ENCODE measurements at regions not wholly inside any gene's neighbourhood (a gene's known extent, or its start where the extent isn't known, plus 50 kb on each side); places are given as distances from the start of the nearest gene placed in this dataset.
"Not testable (repeated sequence)": the region's sequence is repeated elsewhere in the genome, so short reads cannot be mapped to it uniquely, and the experiment has no call there.

DNA sequence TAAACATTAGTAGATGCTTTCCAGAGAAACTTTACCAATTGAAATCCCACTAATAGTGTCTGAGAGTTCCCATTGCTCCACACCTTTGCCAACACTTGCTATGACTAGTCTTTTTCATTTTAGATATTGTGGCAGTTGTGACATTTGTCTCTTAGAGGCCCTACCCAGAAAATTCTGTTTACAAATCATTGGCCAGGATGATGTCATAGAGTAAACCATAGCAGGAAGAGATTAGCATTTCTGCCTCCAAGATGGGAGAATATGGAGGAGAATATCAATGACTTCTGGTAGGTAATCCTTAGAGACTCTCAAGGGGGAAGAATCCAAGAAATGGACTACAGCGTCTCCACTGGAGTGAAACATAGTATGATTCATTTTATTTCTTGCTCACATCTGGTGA is 291.0 kb upstream of the CNTN3 start:
- no peak for DNase-seq
- Histone ChIP-seq H4K8ac (ENCODE audit: low read length) (no peak overlapping the region), H2BK5ac (ENCODE audit: low read depth, low read length, poor library complexity, severe bottlenecking) (no peak overlapping the region), H3K4me2 (ENCODE audit: low read length, poor library complexity, severe bottlenecking) (no peak overlapping the region), H2BK15ac (ENCODE audit: low read depth, poor library complexity, severe bottlenecking) (no peak overlapping the region), H3K14ac (ENCODE audit: low read length in 2 of 2) (no peak overlapping the region), H3K27me3 (ENCODE audit: control insufficient read depth in 1 of 2, insufficient read depth in 1 of 2, low read length in 2 of 2) (no peaks in the 10 kb centered on the region), H3K4ac (ENCODE audit: low read depth in 1 of 2, low read length in 2 of 2) (no peak overlapping the region), H3K4me3 (ENCODE audit: insufficient read depth in 1 of 2, low read depth in 1 of 2, low read length in 2 of 2) (no peak overlapping the region), H3K4me1 (ENCODE audit: control insufficient read depth, insufficient read depth, low read depth, low read length) (no peaks in the 10 kb centered on the region), H3K9ac (ENCODE audit: low read length) (no peak overlapping the region), H3K18ac (ENCODE audit: low read depth in 1 of 2, low read length in 2 of 2) (no peak overlapping the region), H3K9me3 (ENCODE audit: control insufficient read depth, low read length) (no peaks in the 10 kb centered on the region), H3K36me3 (ENCODE audit: control insufficient read depth in 1 of 2, insufficient read depth in 2 of 2, low read depth in 1 of 2, low read length in 2 of 2) (no peaks in the 10 kb centered on the region), H4K91ac (ENCODE audit: low read length) (no peak overlapping the region), H3K79me1 (replicated peaks; ENCODE audit: low read length, poor library complexity, severe bottlenecking) (no peaks in the 10 kb centered on the region), H2AFZ (ENCODE audit: low read depth, low read length) (no peak overlapping the region), H2BK12ac (ENCODE audit: low read length in 2 of 2) (no peak overlapping the region), H2AK5ac (ENCODE audit: low read length, severe bottlenecking) (no peak overlapping the region), H2BK120ac (ENCODE audit: low read depth, low read length) (no peak overlapping the region), H3K23ac (ENCODE audit: low read length in 2 of 2) (no peak overlapping the region), H3K27ac (ENCODE audit: low read length, poor library complexity, severe bottlenecking) (no peak overlapping the region)
- WGBS: 71% methylated on average over 1 of the region's 1 CpG

DNA sequence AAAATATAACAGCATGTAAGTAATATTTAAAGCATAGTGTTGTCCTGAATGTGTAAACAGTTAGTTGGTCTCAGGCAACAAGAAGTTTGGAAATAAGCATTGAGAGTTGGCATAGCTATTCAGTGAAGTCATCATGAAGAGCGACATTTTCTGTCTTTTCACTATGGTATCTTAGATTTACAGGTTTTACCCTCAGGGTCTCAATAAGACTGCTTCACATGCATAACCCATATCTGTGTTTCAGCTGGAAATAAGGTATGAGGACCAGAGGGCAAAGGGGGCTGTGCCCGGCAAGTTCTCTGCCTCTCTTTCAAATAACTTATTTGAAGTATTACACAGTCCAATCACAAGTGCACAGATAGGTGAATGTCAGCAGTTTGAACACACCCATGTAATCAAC is 290.2 kb upstream of the CNTN3 start:
- WGBS: 80% methylated on average over 2 of the region's 2 CpGs
- H3K23ac ChIP-seq (ENCODE audit: low read length in 2 of 2): no peak overlapping the region
- no peaks in the 10 kb centered on the region for H3K4me1 ChIP-seq (ENCODE audit: control insufficient read depth, insufficient read depth, low read depth, low read length)
- H3K79me1 ChIP-seq (replicated peaks; ENCODE audit: low read length, poor library complexity, severe bottlenecking): no peaks in the 10 kb centered on the region
- H2BK12ac ChIP-seq (ENCODE audit: low read length in 2 of 2): no peak overlapping the region
- no peak overlapping the region for H3K4me2 ChIP-seq (ENCODE audit: low read length, poor library complexity, severe bottlenecking)
- no peak overlapping the region for H2BK15ac ChIP-seq (ENCODE audit: low read depth, poor library complexity, severe bottlenecking)
- H3K9ac ChIP-seq (ENCODE audit: low read length): no peak overlapping the region
- no peak overlapping the region for H2AFZ ChIP-seq (ENCODE audit: low read depth, low read length)
- no peak overlapping the region for H4K91ac ChIP-seq (ENCODE audit: low read length)
- no peak overlapping the region for H3K27ac ChIP-seq (ENCODE audit: low read length, poor library complexity, severe bottlenecking)
- no peak overlapping the region for H3K14ac ChIP-seq (ENCODE audit: low read length in 2 of 2)
- no peak for DNase-seq
- H2BK120ac ChIP-seq (ENCODE audit: low read depth, low read length): no peak overlapping the region
- H3K4ac ChIP-seq (ENCODE audit: low read depth in 1 of 2, low read length in 2 of 2): no peak overlapping the region
- H3K9me3 ChIP-seq (ENCODE audit: control insufficient read depth, low read length): no peaks in the 10 kb centered on the region
- no peaks in the 10 kb centered on the region for H3K27me3 ChIP-seq (ENCODE audit: control insufficient read depth in 1 of 2, insufficient read depth in 1 of 2, low read length in 2 of 2)
- no peak overlapping the region for H3K4me3 ChIP-seq (ENCODE audit: insufficient read depth in 1 of 2, low read depth in 1 of 2, low read length in 2 of 2)
- no peak overlapping the region for H2AK5ac ChIP-seq (ENCODE audit: low read length, severe bottlenecking)
- no peak overlapping the region for H3K18ac ChIP-seq (ENCODE audit: low read depth in 1 of 2, low read length in 2 of 2)
- no peak overlapping the region for H4K8ac ChIP-seq (ENCODE audit: low read length)
- H2BK5ac ChIP-seq (ENCODE audit: low read depth, low read length, poor library complexity, severe bottlenecking): no peak overlapping the region
- no peaks in the 10 kb centered on the region for H3K36me3 ChIP-seq (ENCODE audit: control insufficient read depth in 1 of 2, insufficient read depth in 2 of 2, low read depth in 1 of 2, low read length in 2 of 2)

- not testable (repeated sequence) for H3K9me3 ChIP-seq (ENCODE audit: control insufficient read depth, low read length); H3K23ac ChIP-seq (ENCODE audit: low read length in 2 of 2); H3K18ac ChIP-seq (ENCODE audit: low read depth in 1 of 2, low read length in 2 of 2); H2BK5ac ChIP-seq (ENCODE audit: low read depth, low read length, poor library complexity, severe bottlenecking); H3K36me3 ChIP-seq (ENCODE audit: control insufficient read depth in 1 of 2, insufficient read depth in 2 of 2, low read depth in 1 of 2, low read length in 2 of 2); H2AFZ ChIP-seq (ENCODE audit: low read depth, low read length); H3K79me1 ChIP-seq (replicated peaks; ENCODE audit: low read length, poor library complexity, severe bottlenecking); H3K9ac ChIP-seq (ENCODE audit: low read length); H3K4ac ChIP-seq (ENCODE audit: low read depth in 1 of 2, low read length in 2 of 2); H4K91ac ChIP-seq (ENCODE audit: low read length); H2BK120ac ChIP-seq (ENCODE audit: low read depth, low read length); H3K27ac ChIP-seq (ENCODE audit: low read length, poor library complexity, severe bottlenecking); H3K4me3 ChIP-seq (ENCODE audit: insufficient read depth in 1 of 2, low read depth in 1 of 2, low read length in 2 of 2); H3K27me3 ChIP-seq (ENCODE audit: control insufficient read depth in 1 of 2, insufficient read depth in 1 of 2, low read length in 2 of 2); H3K4me2 ChIP-seq (ENCODE audit: low read length, poor library complexity, severe bottlenecking); H2BK12ac ChIP-seq (ENCODE audit: low read length in 2 of 2); H4K8ac ChIP-seq (ENCODE audit: low read length); H2AK5ac ChIP-seq (ENCODE audit: low read length, severe bottlenecking); DNase-seq; H2BK15ac ChIP-seq (ENCODE audit: low read depth, poor library complexity, severe bottlenecking); H3K14ac ChIP-seq (ENCODE audit: low read length in 2 of 2); H3K4me1 ChIP-seq (ENCODE audit: control insufficient read depth, insufficient read depth, low read depth, low read length)
- WGBS: 94% methylated on average over 39 of the region's 45 CpGs
These were observed 285.5 kb upstream of the CNTN3 start for GRCh38 chr3:74899796-74900516.

DNA sequence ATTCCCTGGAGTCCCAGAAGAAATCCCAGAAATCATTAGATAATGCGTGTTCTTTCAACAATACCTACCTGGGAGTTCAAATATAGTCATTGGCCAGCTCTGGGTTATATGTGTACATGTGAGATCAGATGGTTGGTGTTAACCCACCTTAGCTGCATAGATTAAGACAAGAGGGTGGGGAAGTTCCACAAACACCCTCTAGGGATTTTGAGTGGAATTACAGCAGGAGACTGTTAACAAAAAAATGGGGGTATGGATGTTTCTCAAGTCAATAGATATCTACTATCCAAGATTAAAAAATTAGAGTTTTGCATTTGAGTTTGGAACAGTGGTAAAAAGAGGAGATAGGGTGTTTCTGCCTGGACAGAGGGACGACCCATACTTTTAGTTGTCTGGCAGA is 282.5 kb upstream of the CNTN3 start:
- Histone ChIP-seq H3K4me2 (ENCODE audit: low read length, poor library complexity, severe bottlenecking) (no peak overlapping the region), H3K27me3 (ENCODE audit: control insufficient read depth in 1 of 2, insufficient read depth in 1 of 2, low read length in 2 of 2) (no peaks in the 10 kb centered on the region), H3K9ac (ENCODE audit: low read length) (no peak overlapping the region), H3K23ac (ENCODE audit: low read length in 2 of 2) (no peak overlapping the region), H2BK15ac (ENCODE audit: low read depth, poor library complexity, severe bottlenecking) (no peak overlapping the region), H2BK5ac (ENCODE audit: low read depth, low read length, poor library complexity, severe bottlenecking) (no peak overlapping the region), H3K4ac (ENCODE audit: low read depth in 1 of 2, low read length in 2 of 2) (no peak overlapping the region), H3K36me3 (ENCODE audit: control insufficient read depth in 1 of 2, insufficient read depth in 2 of 2, low read depth in 1 of 2, low read length in 2 of 2) (no peaks in the 10 kb centered on the region), H2AK5ac (ENCODE audit: low read length, severe bottlenecking) (no peak overlapping the region), H3K18ac (ENCODE audit: low read depth in 1 of 2, low read length in 2 of 2) (no peak overlapping the region), H3K9me3 (ENCODE audit: control insufficient read depth, low read length) (no peaks in the 10 kb centered on the region), H3K79me1 (replicated peaks; ENCODE audit: low read length, poor library complexity, severe bottlenecking) (no peaks in the 10 kb centered on the region), H3K27ac (ENCODE audit: low read length, poor library complexity, severe bottlenecking) (no peak overlapping the region), H2BK12ac (ENCODE audit: low read length in 2 of 2) (no peak overlapping the region), H4K8ac (ENCODE audit: low read length) (no peak overlapping the region), H4K91ac (ENCODE audit: low read length) (no peak overlapping the region), H2BK120ac (ENCODE audit: low read depth, low read length) (no peak overlapping the region), H2AFZ (ENCODE audit: low read depth, low read length) (no peak overlapping the region), H3K4me1 (ENCODE audit: control insufficient read depth, insufficient read depth, low read depth, low read length) (no peaks in the 10 kb centered on the region), H3K4me3 (ENCODE audit: insufficient read depth in 1 of 2, low read depth in 1 of 2, low read length in 2 of 2) (no peak overlapping the region), H3K14ac (ENCODE audit: low read length in 2 of 2) (no peak overlapping the region)
- 6% methylated on average over 1 of the region's 2 CpGs for WGBS
- DNase-seq: no peak

Data from mesenchymal stem cell (in vitro differentiated cells and primary cell).